Heart right ventricle (tissue), 16 donors: ENCODE measurements at regions not wholly inside any gene's neighbourhood (a gene's known extent, or its start where the extent isn't known, plus 50 kb on each side); places are given as distances from the start of the nearest gene placed in this dataset.

Experiments
- ATAC-seq, 8 donors: fragments of 200-7000 bp; cut with Tn5 transposase; one replicate each; pipeline ENCODE4 v1.9.1; 2020; ENCODE audit warnings: mild to moderate bottlenecking in 8 of 8, moderate library complexity in 8 of 8, moderate number of reproducible peaks in 1 of 8
- DNase-seq, 2 donors: peaks; one replicate each; pipeline ENCODE4 v3.0.0-alpha.2; 2020
- H3K27ac ChIP-seq, 10 donors: fragments of 200-600 bp; sonication (generic) in 2 of 10; one replicate each; pipeline versions ENCODE4 v1.5.0 to v1.8.0; 2020 to 2022; ENCODE audit warnings: mild to moderate bottlenecking in 3 of 10
- H3K27me3 ChIP-seq, 7 donors: fragments of 200-600 bp; one replicate each; pipeline ENCODE4 v1.8.0; 2021 to 2022; ENCODE audit warnings: mild to moderate bottlenecking in 2 of 7
- H3K36me3 ChIP-seq, 9 donors: fragments of 200-600 bp; sonication (generic) in 1 of 9; one replicate each; pipeline versions ENCODE4 v1.5.0 to v1.8.0; 2020 to 2022; ENCODE audit warnings: mild to moderate bottlenecking in 2 of 9
- H3K4me1 ChIP-seq, 9 donors: fragments of 200-600 bp; sonication (generic) in 1 of 9; one replicate each; pipeline versions ENCODE4 v1.5.0 to v1.8.0; 2020 to 2022; ENCODE audit warnings: mild to moderate bottlenecking in 4 of 9
- H3K4me3 ChIP-seq, 10 donors: fragments of 200-600 bp; sonication (generic) in 2 of 10; one replicate each; pipeline versions ENCODE4 v1.5.0 to v1.8.0; 2020 to 2022; ENCODE audit warnings: mild to moderate bottlenecking in 7 of 10, moderate library complexity in 2 of 10
- H3K9me3 ChIP-seq, 11 donors: fragments of 200-600 bp in 10 of 11; sonication (generic) in 2 of 11; one replicate each; pipeline versions ENCODE4 v1.5.0 to v1.8.0; 2013 to 2022; ENCODE audit warnings: mild to moderate bottlenecking in 2 of 11, control low read depth in 1 of 11, moderate library complexity in 1 of 11
- WGBS, 2 donors: extraction: QIAGEN DNeasy Blood & Tissue Kit; methylation state at CpG; one replicate each; pipeline ENCODE4 v1.1.7; 2013; ENCODE audit warnings: inconsistent platforms in 1 of 2; 5-methylcytosine and 5-hydroxymethylcytosine counted together
- intact Hi-C, 10 donors: fragments of 100-400 bp; cut with DNase I; formaldehyde crosslinking; loops; one replicate each; pipeline versions ENCODE4 v1.11.1 to v1.14.2; 2022
- TF ChIP-seq, protein P1 (sequence below), 9 donors: fragments of 200-600 bp; sonication (generic) in 2 of 9; IDR thresholded peaks; one replicate each; pipeline versions ENCODE4 v1.5.0 to v1.8.0; 2021 to 2022; ENCODE audit warnings: antibody characterized with exemption in 9 of 9, mild to moderate bottlenecking in 5 of 9, moderate library complexity in 1 of 9
- donor health status: Arrhythmogenic right ventricular cardiomyopathy.
- donor health status: ischemic (EF 13 %, LVEDD 7.1; RV severe dilation, severe dysfunction).
- donor health status: healthy with polysubstance abuse.
- donor health status: DM: no; HTN: yes; CAD: no.
- donor health status: DM: no; HTN: no; CAD: no.
- donor health status: ischemic (EF 25% LVEDD 6.9; RV normal size, moderate dysfunction).
- donor health status: ischemic (EF 25% LVEDD 5.7; RV mildly dilated, moderate dysfunction).
- donor health status: healthy.
- donor health status: DM: yes; HTN: yes; CAD: no.
- donor health status: Ischemic cardiomyopathy.
- donor health status: ischemic (EF 35%, LVEDD 5.7; RV mildly dilated, moderate dysfunction).
- donor health status: nonischemic (EF 11% LVEDD 7.7; RV severe dilation, severe dysfunction).
- donor health status: DM: yes; HTN: yes; CAD: no.
- donor health status: PGD.
- donor health status: ischemic (EF 29% LVEDD 5.4; RV normal size, mild dysfunction).
- donor health status: nonischemic (EF 23%, LVEDD 6.1; RV moderate dilation, normal function).

DNA sequence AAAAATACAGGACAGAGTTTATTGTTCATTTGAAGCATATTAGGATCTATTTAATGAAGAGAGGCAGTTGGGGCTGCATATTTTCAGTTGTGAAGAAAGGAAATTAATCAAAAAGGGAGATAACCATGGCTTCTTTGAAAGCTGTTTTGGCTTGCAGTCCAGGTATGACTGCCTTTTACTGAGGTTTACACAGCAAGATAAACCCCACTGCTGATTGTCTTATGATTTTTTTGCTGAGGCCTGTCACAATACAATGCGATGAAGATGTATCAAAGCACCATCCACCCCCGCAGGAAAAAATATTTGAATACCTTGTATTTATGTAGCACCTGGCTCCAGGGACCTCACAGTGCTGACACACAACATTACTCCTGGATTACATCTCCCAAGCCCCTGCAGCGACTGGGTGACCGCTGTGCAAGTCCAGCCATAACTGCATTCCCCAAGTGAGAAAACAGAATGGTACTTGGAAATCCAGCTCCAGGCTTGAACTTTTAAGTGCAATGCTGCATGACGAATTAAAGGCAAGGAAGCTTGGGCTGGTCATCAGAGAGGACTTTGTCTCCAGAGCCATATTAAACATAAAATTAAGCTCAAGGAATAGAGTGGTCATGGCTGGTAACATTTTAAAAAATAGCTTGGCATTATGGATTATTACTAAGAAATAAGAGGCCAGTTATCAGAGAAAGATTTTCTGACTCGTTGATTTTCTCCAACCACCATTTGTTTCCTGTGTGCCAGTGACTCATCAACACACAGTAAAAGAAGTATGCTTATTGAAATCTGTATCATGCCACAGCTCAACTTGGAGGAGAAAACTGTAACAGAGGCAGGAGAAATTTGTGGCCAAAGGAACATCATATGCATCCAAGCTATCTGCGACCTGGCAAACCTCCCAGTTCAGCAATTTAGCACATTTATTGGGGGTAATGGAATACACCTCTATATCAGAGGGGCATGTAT is 374.2 kb downstream of the MAN2A1 start:
- Histone ChIP-seq H3K4me3 (no peak overlapping the region), H3K27me3 (no peaks in the 10 kb centered on the region), H3K36me3 (no peaks in the 10 kb centered on the region), H3K4me1 (no peaks in the 10 kb centered on the region), H3K9me3 (peaks cover 0 to 12% (median 7%) of the 10 kb centered on the region in 11 donors), H3K27ac (no peak overlapping the region)
- DNase-seq: no peak
- 85 to 90% methylated on average over 7 of the region's 7 CpGs for WGBS, 2 donors
- no peak for ATAC-seq
- TF ChIP-seq, protein P1, sequence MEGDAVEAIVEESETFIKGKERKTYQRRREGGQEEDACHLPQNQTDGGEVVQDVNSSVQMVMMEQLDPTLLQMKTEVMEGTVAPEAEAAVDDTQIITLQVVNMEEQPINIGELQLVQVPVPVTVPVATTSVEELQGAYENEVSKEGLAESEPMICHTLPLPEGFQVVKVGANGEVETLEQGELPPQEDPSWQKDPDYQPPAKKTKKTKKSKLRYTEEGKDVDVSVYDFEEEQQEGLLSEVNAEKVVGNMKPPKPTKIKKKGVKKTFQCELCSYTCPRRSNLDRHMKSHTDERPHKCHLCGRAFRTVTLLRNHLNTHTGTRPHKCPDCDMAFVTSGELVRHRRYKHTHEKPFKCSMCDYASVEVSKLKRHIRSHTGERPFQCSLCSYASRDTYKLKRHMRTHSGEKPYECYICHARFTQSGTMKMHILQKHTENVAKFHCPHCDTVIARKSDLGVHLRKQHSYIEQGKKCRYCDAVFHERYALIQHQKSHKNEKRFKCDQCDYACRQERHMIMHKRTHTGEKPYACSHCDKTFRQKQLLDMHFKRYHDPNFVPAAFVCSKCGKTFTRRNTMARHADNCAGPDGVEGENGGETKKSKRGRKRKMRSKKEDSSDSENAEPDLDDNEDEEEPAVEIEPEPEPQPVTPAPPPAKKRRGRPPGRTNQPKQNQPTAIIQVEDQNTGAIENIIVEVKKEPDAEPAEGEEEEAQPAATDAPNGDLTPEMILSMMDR (IDR thresholded peaks at IDR 0.05): no peak
- intact Hi-C loops: no loop called here

DNA sequence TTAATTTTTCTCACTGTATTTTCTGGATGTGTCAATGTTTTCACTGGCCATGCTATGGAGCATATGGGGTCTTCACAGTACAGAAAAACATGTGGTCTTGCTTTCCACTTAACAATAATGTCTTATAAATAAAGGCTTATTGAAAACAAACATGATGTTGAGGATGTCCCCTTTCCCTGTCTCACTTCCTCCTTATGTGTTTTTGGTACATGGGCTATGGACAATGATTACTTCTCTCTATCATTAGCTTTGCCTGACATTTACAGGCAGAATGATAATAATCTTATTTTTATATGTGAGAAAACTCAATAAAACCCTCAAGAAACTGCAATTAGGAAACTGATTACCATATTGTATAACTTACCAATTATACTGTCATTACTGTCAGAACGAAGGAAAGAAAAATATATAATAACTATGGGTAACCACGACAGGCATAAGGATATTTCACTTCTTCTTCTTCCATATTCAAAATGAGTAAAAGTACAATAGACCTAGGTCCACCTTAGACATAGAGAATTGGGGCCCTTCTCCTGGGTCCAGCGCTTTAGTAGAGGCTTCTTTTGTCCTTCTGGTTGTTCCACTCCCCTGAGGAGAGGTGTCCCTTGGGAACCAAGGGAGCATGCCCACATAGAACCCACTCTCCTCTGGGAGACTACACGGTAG is 375.0 kb downstream of the MAN2A1 start:
- DNase-seq: no peak
- TF ChIP-seq, protein P1 (IDR thresholded peaks at IDR 0.05): no peak
- intact Hi-C loops: no loop called here
- no peaks in the 10 kb centered on the region for H3K27me3 ChIP-seq
- no peak overlapping the region for H3K27ac ChIP-seq
- no peak for ATAC-seq
- no peak overlapping the region for H3K4me3 ChIP-seq
- no peaks in the 10 kb centered on the region for H3K36me3 ChIP-seq
- H3K4me1 ChIP-seq: no peaks in the 10 kb centered on the region
- peaks cover 0 to 20% (median 10%) of the 10 kb centered on the region in 11 donors for H3K9me3 ChIP-seq
- 65 to 67% methylated on average over 4 of the region's 4 CpGs for WGBS, 2 donors

DNA sequence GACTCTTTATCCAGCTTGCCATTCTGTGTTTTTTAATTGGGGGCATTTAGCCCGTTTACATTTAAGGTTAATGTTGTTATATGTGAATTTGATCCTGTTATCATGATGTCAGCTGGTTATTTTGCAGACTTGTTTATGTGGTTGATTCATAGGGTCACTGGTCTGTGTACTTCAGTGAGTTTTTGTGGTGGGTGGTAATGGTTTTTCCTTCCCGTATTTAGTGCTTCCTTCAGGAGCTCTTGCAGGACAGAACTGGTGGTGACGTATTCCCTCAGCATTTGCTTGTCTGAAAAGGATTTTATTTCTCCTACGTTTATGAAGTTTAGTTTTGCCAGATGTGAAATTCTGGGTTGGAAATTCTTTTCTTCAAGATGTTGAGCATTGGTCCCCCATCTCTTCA is 381.1 kb downstream of the MAN2A1 start:
- intact Hi-C loops: no loop called here
- Histone ChIP-seq H3K4me3 (no peak overlapping the region), H3K9me3 (peaks cover 0 to 61% (median 14%) of the 10 kb centered on the region in 11 donors), H3K36me3 (no peaks in the 10 kb centered on the region), H3K27me3 (no peaks in the 10 kb centered on the region), H3K27ac (no peak overlapping the region), H3K4me1 (no peaks in the 10 kb centered on the region)
- ATAC-seq (no peak), DNase-seq (no peak)
- TF ChIP-seq, protein P1 (IDR thresholded peaks at IDR 0.05): no peak
- WGBS, 2 donors: 84% methylated on average over 4 of the region's 4 CpGs

DNA sequence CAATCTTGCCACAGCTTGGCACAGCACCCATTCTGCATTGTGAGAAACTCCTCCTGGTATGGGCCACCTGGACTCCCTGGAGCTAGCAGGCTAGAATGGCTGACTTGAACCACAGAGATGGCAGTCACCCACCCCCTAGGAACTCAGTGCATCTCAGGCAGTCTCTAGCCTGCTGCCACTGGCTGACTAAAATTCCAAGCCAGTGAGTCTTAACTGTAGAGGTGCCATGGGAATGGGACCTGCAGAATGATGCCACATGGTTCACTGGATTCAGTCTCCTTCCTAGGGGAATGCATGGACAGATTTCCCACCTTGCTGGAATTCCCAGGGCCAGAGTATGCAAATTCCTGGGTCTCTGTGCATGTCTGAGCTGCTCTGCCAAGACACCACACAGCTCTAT is 382.9 kb downstream of the MAN2A1 start:
- H3K9me3 ChIP-seq: peaks cover 0 to 59% (median 14%) of the 10 kb centered on the region in 11 donors
- H3K27me3 ChIP-seq: peaks cover 0 to 4% (median 0%) of the 10 kb centered on the region in 7 donors

More for the DNA sequence above, 382.9 kb downstream of the MAN2A1 start:
- DNase-seq (no peak), ATAC-seq (no peak)
- no peaks in the 10 kb centered on the region for H3K4me1 ChIP-seq
- intact Hi-C loops: no loop called here
- TF ChIP-seq, protein P1 (IDR thresholded peaks at IDR 0.05): no peak
- H3K4me3 ChIP-seq: no peak overlapping the region
- H3K27ac ChIP-seq: no peak overlapping the region
- no peaks in the 10 kb centered on the region for H3K36me3 ChIP-seq
